ENCODE measurements at regions not wholly inside any gene's neighbourhood (a gene's known extent, or its start where the extent isn't known, plus 50 kb on each side); places are given as distances from the start of the nearest gene placed in this dataset.
"Not testable (repeated sequence)": the region's sequence is repeated elsewhere in the genome, so short reads cannot be mapped to it uniquely, and the experiment has no call there.

DNA sequence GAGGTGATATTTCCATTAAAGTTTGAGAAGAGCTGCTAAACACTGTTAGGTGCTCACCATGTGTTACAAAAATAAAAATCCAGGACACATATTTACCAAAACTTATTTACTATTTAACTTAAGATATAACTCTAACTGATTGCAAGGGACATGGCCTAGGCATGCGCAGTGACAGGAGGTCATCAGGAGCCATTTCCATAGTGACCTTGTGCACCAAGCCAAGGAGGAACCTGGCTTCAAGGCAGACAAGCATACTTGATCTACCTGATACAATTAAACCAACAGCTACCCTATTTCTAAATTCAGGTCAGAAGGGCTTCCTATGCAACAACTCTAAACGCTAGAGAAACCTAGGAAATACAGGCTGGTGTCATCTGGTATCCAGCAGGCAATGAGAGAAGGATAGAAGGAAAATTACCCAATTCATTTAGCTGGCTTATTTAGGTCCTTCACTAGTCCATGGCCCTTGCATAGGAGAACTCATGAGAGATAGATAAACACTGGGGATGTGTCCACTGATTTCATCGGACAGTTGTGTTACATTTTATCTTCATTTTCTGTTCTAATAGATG is 134.4 kb downstream of the FOXB1 start:
- DNase-seq: no peak

DNA sequence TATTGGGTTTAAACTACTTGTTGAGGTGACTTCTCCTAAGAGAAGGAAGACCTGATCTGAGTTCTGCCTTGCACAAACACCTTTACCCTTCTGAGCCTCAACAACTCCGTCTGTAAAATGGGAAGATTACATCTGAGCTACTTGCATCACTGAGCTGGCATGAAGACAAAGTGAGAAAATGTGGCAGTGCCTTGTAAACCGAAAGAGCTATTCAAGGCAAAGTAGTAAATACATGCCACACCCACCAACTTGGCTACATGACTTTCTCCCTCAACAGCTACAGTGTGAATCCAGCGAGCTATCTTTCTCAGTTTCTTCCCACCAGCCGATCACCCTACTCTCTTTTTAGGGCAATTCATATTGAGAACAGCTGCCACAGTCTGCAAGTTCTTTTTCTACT is 148.3 kb downstream of the FOXB1 start:
- DNase-seq: no peak

DNA sequence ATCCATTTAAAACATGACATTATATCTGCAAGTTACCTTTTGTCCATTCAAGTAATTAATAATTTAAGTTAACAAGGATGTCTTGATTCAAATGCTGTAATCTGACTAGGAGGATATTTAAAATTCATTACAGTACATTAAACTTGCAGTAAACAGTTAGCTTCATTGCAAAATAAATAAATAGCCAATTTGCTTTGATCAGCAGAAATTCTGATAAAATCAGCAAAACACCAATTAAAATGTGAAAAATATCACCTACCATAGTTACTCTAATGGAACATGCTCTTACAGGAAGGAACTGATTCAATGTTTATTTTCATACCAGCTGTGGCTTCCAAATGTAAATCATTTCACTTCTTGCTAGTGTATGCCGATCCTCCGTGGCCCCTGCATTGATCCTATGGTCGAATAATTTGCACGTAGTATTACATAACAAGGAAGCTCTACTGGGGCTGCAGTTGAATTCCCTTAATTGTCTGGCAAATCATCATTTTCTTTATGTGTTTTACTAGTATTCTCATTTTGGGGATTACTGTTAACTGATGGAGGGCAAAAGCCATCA is 150.7 kb downstream of the FOXB1 start:
- DNase-seq: no peak

DNA sequence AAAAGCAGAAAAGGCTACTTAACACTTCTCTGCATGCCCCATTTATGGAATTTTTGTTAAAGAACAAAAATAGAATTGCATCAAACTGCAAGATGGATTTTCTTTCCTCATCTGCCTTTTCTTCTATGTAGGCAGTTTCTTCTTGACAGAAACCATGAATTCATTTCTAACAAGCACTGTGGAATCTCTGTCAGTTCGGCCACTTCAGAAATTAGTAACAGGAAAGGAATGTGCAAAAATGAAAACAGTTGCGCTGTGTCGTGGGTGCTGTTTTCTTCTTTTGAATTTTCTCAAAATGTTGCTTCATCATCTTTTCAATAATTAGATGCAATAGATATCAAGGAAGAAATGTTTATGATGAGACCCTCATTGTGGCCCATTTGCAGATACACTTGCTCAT is 151.6 kb downstream of the FOXB1 start:
- no peak for DNase-seq

DNA sequence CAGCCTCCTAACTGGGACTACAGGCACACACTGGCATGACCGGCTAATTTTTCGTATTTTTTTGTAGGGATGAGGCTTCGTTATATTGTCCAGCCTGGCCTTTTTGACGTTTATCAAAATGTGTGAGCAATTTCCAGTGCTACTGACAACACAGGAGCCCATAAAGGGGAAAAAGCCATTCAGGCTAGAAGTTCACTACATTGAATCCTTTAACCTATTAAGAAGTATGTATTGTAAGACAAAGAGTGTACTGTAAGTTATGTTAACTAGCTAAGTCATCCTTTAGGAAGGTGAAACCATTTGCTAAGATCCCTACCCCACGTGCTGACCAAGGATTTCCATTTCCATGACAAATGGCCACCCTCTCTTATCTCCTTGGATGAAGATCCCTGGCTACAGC is 156.8 kb downstream of the FOXB1 start:
- no peak for DNase-seq

DNA sequence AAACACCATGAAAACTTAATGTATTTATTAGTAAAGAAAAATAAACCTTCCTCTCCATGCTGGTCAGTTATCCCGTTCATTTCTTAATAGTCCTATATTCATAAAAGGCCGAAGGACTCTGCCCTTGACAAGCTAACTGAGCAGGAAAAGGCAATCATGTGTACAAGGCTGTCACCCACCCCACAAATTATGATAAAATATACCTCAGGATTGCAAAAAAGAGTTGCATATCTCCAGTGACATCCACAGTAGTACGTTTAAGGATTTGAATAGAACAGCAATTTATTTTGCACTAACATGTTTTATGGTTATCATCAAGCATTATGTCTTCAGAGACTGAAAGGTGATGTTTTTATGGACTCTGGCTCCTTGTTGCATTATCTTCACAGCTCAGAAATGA is 157.6 kb downstream of the FOXB1 start:
- no peak for DNase-seq

DNA sequence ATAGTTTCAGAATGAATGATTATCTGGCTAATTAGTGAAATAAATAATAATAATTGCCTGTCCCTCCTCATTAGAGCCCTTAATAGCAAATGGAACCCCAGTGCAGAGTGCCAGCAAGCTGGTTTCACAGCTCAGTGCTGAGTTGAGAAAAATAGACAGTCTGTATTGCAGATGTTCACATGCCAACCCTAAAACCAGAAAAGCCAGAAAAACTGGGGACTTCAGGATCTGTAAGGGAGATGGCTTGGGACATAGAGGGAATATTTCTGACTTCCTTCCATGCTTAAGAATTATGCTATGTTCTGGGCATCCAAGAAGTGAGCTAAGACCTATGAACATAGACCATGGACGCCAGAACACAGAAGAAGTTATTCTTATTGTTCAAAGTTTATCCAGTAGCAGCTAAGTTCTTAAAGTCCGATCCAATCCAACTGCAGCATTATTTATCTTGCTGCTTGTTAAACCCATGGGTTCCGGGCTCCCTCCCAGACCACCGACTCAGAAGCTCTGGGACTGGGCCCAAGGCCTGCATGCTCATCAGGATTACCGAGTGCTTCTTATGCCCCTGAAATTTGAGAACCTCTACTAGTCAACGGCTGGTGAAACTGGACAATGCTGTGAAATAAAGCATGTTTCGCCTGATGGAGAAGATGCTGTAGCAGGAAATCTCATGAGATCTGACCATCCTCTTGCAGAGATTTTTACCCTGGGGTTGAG is 158.3 kb downstream of the FOXB1 start:
- no peak for DNase-seq

DNA sequence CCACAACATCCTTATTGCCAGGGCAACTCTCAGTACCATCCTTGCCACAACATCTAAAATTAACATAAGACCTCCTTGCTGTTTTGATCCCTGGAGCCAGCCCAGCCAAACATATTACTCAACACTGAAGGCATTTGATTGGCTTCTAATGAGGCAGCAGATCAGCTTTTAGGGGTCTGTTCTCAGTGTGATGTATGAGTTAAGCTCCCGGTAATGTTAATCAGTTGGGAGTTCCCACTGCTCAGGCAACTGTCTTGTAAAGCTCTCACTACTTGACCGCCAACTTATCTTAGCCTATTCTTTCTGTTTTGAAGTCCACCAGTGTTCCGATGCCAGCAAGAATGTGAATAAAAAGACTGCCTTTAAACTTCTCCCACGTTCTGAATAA is 158.9 kb downstream of the FOXB1 start:
- no peak for DNase-seq

DNA sequence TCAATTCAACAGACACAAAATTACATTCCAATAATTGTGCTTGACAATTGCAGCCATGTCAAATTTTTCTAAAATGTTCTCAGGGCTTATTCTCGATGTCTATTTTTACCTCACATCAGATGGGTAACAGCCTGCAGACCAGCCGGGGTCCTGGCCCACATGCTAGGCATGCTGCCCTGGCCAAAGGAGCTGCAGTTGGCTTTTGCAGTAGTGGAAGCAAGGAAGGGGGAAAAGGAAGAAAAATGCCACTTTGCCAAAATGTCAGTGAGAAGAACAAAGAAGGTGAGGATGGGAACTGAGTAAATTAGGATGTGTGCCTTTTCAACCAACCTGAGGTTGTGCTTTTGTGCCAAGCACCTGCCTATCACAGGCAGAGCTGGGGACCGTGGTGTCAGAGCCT is 161.0 kb downstream of the FOXB1 start:
- DNase-seq: no peak

DNA sequence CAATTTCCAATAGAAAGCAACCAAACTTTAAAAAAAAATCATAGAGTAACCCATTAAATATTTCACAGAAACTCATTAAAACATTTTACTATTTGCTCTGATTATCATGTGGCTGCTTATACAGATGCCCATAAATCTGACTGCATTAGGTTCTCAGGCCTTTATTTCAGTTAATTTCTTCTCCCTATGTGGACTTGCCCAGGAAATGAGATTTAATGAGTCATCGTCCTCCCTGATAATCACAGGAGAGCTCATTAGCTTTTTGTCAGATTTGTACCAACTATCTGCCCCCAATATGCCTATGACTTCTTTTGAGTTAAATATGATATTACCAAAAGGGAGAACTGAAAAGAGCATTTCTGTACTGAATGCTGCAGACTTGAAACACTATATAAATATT is 168.0 kb downstream of the FOXB1 start:
- no peak for DNase-seq

DNA sequence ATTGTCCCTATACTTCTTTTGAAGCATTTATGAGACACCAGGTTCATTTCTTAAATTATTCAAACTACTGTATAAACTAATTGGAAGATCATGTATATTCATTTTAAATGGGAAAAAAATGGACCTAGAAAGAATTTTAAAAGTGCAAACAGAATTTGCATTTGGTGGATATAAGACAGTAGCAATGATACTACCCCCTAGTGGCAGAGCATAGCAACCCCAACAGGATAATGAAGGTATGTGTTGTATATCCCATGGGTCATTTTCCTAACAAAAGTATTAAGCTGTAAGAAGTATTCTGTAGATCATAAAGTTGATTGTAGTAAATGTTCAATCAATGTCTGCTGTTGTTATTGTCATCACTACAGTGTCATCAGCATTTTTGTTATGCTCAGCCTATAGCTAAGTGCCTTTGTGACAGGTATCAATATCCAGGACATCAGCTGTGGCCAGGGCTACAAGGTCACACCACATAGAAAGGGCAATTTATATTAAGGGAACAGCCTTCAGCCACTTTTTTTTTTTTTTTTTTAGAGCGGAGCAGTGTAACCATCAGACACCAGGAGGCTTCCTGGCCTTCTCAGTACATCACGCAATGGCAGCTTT is 175.8 kb downstream of the FOXB1 start:
- DNase-seq: no peak

DNA sequence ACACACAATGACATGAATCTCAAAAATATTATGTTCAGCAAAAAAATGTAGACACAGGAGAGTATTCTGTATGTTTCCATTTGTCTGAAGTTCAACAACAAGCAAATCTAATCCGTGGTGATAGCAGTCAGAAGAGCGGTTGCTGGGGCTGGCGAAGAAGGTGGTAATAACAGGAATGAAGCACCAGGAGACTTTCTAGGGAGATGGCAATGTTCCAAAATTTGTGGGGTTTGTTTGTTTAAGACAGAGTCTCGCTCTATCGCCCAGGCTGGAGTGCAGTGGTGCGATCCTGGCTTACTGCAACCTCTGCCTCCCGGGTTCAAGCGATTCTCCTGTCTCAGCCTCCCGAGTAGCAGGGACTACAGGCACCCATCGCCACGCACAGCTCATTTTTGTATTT is 177.8 kb downstream of the FOXB1 start:
- not testable (repeated sequence) for DNase-seq

DNA sequence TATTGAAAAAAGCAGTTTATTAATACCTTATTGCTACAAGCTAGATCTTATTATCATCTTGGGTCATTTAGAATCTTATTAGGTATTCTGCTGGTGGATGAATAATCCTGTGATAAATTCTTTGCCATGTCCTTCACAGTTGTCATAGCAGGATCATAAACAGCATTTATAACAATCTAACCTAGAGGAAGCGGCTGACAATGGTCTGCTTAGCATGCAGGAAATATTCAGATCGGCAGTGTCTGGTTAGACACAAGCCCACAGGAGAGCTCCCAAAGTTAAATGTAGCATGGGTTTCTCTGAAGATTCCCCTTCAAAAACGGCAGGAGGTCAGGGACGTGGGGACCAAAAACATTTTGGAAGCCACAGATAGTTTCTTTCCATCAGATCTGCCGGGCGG is 179.3 kb downstream of the FOXB1 start:
- no peak for DNase-seq

DNA sequence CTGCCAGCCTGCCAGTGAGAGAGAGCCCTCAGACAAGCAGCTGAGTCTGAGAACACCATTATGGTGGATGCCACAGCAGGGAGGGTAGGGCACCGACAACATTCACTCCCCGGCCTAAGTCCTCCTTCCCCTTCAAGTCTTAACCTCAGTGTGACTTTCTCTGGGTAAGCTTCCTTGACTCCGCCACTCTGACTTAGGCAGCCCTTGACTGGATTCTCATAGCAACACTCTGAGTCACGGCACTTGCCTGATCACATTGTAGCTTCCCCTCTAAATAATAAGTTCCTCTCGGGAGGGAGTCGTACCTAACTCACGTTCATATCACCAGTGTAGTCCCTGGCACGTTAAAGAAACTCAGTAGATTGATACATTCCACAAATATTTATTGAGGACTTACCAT is 180.5 kb downstream of the FOXB1 start:
- DNase-seq: no peak

DNA sequence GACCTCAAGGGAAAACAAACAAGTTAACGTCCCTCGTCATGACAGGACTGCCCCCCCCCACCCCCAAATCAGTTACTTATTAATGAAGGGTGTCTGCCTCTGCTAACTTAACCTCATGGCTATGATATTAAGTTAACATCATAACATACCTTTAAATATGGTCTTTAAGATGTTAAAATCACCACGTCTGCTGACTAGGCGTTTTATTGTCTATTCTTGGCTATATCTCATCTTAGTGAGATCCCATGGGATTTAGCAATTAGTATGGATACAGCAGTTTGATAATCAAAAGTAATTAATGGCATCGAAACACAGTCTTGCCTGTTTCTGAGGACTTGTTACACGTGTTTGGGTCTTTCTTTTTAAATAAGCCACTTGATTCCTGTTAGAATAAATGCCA is 186.9 kb downstream of the FOXB1 start:
- no peak for DNase-seq

DNA sequence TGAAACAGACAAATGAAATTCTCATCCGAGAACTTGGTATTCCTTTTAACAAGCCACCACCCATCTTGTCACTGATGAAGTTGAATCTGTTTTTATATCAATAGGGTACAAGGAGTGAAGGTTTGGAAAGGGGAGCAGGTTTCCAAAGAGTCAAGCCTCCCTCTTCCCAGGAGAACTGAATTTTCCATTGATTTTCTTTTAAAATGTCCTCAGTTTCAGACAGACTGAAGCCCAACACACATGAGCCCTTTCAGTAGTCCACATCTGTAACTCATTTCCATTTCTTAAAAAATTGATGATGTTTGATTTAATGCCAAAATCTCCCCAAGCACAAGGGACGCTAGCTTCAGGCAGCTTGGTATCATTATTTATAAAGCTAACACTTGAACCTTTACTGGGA is 187.7 kb downstream of the FOXB1 start:
- no peak for DNase-seq

DNA sequence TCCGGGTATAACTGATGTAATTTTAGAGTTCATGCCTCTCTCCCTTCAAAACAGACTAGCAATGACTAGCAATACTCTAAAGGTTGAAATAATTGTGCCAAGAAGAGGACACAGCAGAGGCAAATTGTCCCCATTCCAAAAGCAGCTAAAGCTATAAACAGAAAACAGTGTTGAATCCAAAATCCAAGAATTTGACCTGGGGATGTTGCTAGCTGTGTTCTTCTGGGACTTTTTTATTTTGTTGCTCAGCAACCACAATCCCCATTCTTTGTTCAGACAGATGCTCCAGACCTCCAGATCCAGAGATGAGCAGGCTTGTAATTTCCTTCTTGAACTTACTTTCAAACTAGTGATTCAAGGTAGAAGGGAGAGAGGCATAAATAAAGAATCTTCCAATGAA is 191.5 kb downstream of the FOXB1 start:
- no peak for DNase-seq

DNA sequence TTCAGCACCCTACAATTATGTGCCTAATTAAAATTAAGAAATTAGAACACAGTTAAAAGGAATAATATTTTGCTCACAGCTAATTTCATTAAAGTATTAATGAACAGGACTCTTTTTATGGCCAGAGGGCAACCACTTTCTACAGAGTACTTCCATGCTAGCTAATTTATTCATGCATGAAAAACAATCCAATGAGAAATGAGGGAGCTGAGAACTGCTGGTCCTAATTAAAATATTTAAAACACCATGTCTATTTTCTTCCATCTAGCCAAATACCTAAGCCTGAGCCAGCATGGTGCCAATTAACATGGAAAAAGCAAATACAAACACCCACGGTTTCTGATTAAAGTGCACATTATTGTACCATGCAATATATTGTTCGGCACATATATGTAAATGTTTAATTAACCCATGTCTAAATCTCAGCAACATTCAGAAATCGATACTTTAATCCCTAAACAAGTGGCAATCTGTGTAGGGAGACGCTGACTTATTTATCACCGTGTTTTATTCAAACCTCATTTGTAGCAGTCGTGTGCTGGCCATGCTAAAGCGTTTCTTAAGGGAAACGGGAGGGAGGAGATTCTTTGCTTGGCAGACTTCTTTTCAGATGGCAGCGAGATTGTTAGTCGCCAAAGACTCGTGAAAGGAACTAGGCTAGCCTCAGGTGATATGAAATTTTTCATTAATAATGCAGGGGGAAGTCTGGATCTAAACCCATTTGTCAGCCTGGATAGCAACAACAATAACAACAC is 193.5 kb downstream of the ANXA2 start:
- DNase-seq: no peak

DNA sequence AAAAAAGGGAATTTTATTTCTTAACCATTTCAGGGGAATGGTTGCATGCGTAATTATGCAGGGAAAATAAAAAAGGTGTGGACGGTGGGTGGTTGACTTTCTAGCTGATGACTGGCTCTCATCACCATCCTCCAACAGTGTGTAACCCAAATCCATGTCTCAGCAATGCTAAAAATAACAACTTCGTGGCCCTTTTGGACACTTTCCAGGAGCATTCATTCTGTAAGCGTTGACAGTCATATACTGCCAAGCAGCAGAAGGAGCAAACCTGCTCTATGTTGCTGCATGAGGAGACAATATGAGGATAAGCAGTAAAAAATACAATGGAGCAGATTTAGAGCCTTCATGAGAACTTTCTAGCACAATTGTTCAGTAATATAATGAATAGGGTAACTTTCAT is 189.1 kb downstream of the ANXA2 start:
- DNase-seq: no peak

DNA sequence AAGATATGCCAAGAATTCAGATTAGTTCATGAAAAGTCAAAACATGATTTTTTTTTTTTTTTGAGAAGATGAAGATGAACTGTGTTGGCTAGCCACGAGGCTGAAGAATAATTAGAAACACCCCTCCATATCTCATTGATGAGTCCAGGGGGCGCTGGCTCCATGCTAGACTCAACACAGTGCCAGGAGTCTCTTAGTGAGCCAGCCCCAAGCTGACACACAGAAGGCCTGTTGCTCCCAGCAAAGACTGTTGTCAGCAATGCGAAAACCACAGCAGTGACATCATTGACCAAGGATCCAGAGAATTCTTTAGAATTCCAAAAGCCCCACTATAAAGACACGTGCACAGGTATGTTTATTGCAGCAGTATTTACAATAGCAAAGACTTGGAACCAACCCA is 185.2 kb downstream of the ANXA2 start:
- no peak for DNase-seq

DNA sequence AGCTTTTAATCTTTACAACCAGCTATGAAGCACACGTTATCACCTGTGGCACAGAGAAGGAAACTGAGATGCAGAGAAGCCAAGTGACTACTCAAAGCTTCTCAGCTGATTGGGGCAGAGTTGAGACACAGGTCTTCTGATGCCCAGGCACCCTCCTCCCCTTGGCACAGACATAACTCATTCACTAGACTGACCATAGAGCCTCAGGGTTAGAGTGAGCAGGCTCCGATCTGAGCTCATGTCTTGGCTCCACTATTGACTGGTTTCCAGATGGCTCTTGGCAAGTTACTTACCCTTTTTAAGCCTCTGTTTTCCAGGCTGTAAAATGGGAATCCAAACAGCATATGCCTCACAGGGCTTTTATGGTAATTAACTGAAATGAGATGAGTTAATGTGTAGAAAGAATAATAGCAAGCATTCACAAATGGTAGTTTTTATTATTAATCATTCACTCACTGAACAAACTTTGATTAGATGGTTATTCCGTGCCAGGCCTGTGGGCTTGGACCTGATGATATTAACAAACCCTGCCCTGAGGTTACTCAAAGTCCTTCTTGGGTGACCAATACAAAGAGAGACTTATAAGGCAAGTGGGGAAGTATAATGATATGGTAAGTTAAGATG is 184.3 kb downstream of the ANXA2 start:
- no peak for DNase-seq

DNA sequence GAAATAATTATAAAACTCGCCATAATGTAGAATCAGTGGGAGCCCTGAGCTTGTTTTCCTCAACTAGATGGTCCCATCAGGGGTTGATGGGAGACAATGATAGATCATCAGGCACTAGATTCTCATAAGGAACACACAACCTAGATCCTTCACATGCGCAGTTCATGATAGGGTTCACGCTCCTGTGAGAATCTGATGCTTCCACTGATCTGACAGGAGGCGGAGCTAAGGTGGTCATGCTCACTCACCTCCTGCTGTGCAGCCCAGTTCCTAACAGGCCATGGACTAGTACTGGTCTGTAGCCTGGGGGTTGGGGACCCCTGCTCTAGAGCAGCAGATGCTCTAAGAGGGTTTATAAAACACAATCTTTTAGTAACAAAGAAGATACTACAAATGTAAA is 183.6 kb downstream of the ANXA2 start:
- no peak for DNase-seq
